ENCODE measurements at regions not wholly inside any gene's neighbourhood (a gene's known extent, or its start where the extent isn't known, plus 50 kb on each side); places are given as distances from the start of the nearest gene placed in this dataset.
"Not testable (repeated sequence)": the region's sequence is repeated elsewhere in the genome, so short reads cannot be mapped to it uniquely, and the experiment has no call there.

GRCh38 chr21:16455978-16456377, 726.2 kb downstream of the USP25 start:
- Histone ChIP-seq H3K27me3 (ENCODE audit: insufficient read depth, low read depth, severe bottlenecking) (peaks cover 13% of the 10 kb centered on the region), H3K36me3 (no peaks in the 10 kb centered on the region), H3K27ac (no peak overlapping the region), H3K9me3 (ENCODE audit: severe bottlenecking) (no peaks in the 10 kb centered on the region), H3K4me3 (ENCODE audit: low read depth, low read length) (no peak overlapping the region)
- no peak for TF ChIP-seq CTCF (IDR thresholded peaks at IDR 0.05; ENCODE audit: low read depth, low read length)
- no peak for DNase-seq

GRCh38 chr21:16457498-16457897, 727.7 kb downstream of the USP25 start:
- Histone ChIP-seq H3K4me3 (ENCODE audit: low read depth, low read length) (no peak overlapping the region), H3K27me3 (ENCODE audit: insufficient read depth, low read depth, severe bottlenecking) (peaks cover 13% of the 10 kb centered on the region), H3K36me3 (no peaks in the 10 kb centered on the region), H3K27ac (no peak overlapping the region), H3K9me3 (ENCODE audit: severe bottlenecking) (no peaks in the 10 kb centered on the region)
- DNase-seq, result no peak
- TF ChIP-seq CTCF (IDR thresholded peaks at IDR 0.05; ENCODE audit: low read depth, low read length), result no peak

- H3K4me3 ChIP-seq (ENCODE audit: low read depth, low read length), result no peak overlapping the region
- DNase-seq, result peak; percentile 8
Observed at GRCh38 chr21:16460936-16461335, 731.2 kb downstream of the USP25 start.

DNA sequence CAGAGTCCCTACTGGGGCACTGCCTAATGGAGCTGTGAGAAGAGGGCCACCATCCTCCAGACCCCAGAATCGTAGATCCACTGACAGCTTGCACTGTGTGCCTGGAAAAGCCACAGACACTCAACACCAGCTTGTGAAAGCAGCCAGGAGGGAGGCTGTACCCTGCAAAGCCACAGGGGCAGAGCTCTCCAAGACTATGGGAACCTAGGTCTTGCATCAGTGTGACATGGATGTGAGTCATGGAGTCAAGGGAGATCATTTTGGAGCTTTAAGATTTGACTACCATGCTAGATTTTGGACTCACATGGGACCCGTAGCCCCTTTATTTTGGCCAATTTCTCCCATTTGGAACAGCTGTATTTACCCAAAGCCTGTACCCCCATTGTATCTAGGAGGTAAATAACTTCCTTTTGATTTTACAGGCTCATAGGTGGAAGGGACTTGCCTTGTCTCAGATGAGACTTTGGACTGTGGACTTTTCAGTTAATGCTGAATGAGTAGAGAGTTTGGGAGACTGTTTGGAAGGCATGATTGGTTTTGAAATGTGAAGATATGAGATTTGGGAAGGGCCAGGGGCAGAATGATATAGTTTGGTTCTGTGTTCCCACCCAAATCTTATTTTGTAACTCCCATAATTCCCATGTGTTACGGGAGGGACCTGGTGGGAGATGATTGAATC, 734.6 kb downstream of the USP25 start:
- H3K27me3 ChIP-seq (ENCODE audit: insufficient read depth, low read depth, severe bottlenecking); H3K4me3 ChIP-seq (ENCODE audit: low read depth, low read length); DNase-seq; H3K27ac ChIP-seq; H3K36me3 ChIP-seq; H3K9me3 ChIP-seq (ENCODE audit: severe bottlenecking): not testable (repeated sequence)

More at GRCh38 chr21:16460936-16461335, 731.2 kb downstream of the USP25 start:
- H3K9me3 ChIP-seq (ENCODE audit: severe bottlenecking), result no peaks in the 10 kb centered on the region
- TF ChIP-seq CTCF (IDR thresholded peaks at IDR 0.05; ENCODE audit: low read depth, low read length), result peak; percentile 45
- H3K27me3 ChIP-seq (ENCODE audit: insufficient read depth, low read depth, severe bottlenecking), result peaks cover 10% of the 10 kb centered on the region
- H3K27ac ChIP-seq, result no peak overlapping the region
- no peaks in the 10 kb centered on the region for H3K36me3 ChIP-seq

- Histone ChIP-seq H3K4me3 (ENCODE audit: low read depth, low read length) (no peak overlapping the region), H3K27ac (no peak overlapping the region), H3K9me3 (ENCODE audit: severe bottlenecking) (no peaks in the 10 kb centered on the region), H3K27me3 (ENCODE audit: insufficient read depth, low read depth, severe bottlenecking) (peaks cover 16% of the 10 kb centered on the region), H3K36me3 (no peaks in the 10 kb centered on the region)
- DNase-seq, result no peak
- no peak for TF ChIP-seq CTCF (IDR thresholded peaks at IDR 0.05; ENCODE audit: low read depth, low read length)
Observed at GRCh38 chr21:16468184-16468583, 738.4 kb downstream of the USP25 start.

DNA sequence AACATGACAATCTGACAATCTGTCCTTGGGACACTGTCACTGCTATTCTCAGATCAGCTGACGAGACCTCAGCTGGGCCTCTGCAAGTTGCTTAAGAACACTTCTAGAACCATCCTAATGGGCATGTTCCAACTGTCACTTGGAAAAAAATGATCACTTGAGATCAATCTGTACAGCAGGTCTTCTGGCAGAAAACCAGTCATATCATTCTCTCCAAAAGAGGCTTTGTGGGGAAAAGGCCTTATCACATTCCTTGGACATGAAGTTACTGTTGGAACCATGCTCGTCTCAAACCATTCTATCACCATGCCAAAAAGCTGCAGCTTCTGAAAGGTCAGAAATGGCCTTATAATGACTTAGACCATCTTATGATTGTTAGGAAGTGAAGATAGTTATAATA, 744.2 kb downstream of the USP25 start:
- no peaks in the 10 kb centered on the region for H3K36me3 ChIP-seq
- peaks cover 13% of the 10 kb centered on the region for H3K27me3 ChIP-seq (ENCODE audit: insufficient read depth, low read depth, severe bottlenecking)
- no peak for DNase-seq
- no peak overlapping the region for H3K4me3 ChIP-seq (ENCODE audit: low read depth, low read length)
- no peak overlapping the region for H3K27ac ChIP-seq
- no peaks in the 10 kb centered on the region for H3K9me3 ChIP-seq (ENCODE audit: severe bottlenecking)
- TF ChIP-seq CTCF (IDR thresholded peaks at IDR 0.05; ENCODE audit: low read depth, low read length), result no peak
